ENCODE measurements at regions not wholly inside any gene's neighbourhood (a gene's known extent, or its start where the extent isn't known, plus 50 kb on each side); places are given as distances from the start of the nearest gene placed in this dataset.

GRCh38 chr12:131348646-131349045 lies 362.2 kb upstream of the SFSWAP start:
- H3K79me2 ChIP-seq (ENCODE audit: insufficient read depth, low read length) = no peaks in the 10 kb centered on the region
- no peaks in the 10 kb centered on the region for H3K36me3 ChIP-seq (ENCODE audit: insufficient read depth, low read length)
- no peak for TF ChIP-seq CTCF (IDR thresholded peaks at IDR 0.05; ENCODE audit: extremely low read depth, low read depth, low read length)
- no peaks in the 10 kb centered on the region for H3K9me3 ChIP-seq (ENCODE audit: low read depth, low read length)
- no peak overlapping the region for H3K4me2 ChIP-seq (ENCODE audit: insufficient read depth, low read length)
- H2AFZ ChIP-seq (ENCODE audit: low read length) = no peak overlapping the region
- H3K27ac ChIP-seq (ENCODE audit: low read depth, low read length) = no peak overlapping the region
- H4K20me1 ChIP-seq (ENCODE audit: insufficient read depth, low read length) = no peaks in the 10 kb centered on the region
- H3K4me3 ChIP-seq (ENCODE audit: insufficient read depth, low read length) = no peak overlapping the region
- no peak for DNase-seq (ENCODE audit: insufficient read length, low spot score, missing footprints)
- no peaks in the 10 kb centered on the region for H3K27me3 ChIP-seq (ENCODE audit: insufficient read depth, low read length)
- no peaks in the 10 kb centered on the region for H3K4me1 ChIP-seq (ENCODE audit: insufficient read depth, low read length)

GRCh38 chr12:131349397-131350127 lies 361.3 kb upstream of the SFSWAP start:
- no peak overlapping the region for H2AFZ ChIP-seq (ENCODE audit: low read length)
- no peak overlapping the region for H3K4me2 ChIP-seq (ENCODE audit: insufficient read depth, low read length)
- H3K4me1 ChIP-seq (ENCODE audit: insufficient read depth, low read length) = no peaks in the 10 kb centered on the region
- no peaks in the 10 kb centered on the region for H3K79me2 ChIP-seq (ENCODE audit: insufficient read depth, low read length)
- DNase-seq (ENCODE audit: insufficient read length, low spot score, missing footprints) = no peak
- H3K27ac ChIP-seq (ENCODE audit: low read depth, low read length) = no peak overlapping the region
- no peaks in the 10 kb centered on the region for H3K36me3 ChIP-seq (ENCODE audit: insufficient read depth, low read length)
- H4K20me1 ChIP-seq (ENCODE audit: insufficient read depth, low read length) = no peaks in the 10 kb centered on the region
- no peaks in the 10 kb centered on the region for H3K9me3 ChIP-seq (ENCODE audit: low read depth, low read length)
- H3K27me3 ChIP-seq (ENCODE audit: insufficient read depth, low read length) = no peaks in the 10 kb centered on the region
- TF ChIP-seq CTCF (IDR thresholded peaks at IDR 0.05; ENCODE audit: extremely low read depth, low read depth, low read length) = no peak
- H3K4me3 ChIP-seq (ENCODE audit: insufficient read depth, low read length) = no peak overlapping the region

- H3K36me3 ChIP-seq (ENCODE audit: insufficient read depth, low read length) = no peaks in the 10 kb centered on the region
- H2AFZ ChIP-seq (ENCODE audit: low read length) = no peak overlapping the region
- H3K4me3 ChIP-seq (ENCODE audit: insufficient read depth, low read length) = no peak overlapping the region
- H3K27me3 ChIP-seq (ENCODE audit: insufficient read depth, low read length) = no peaks in the 10 kb centered on the region
- H3K4me2 ChIP-seq (ENCODE audit: insufficient read depth, low read length) = no peak overlapping the region
- H3K9me3 ChIP-seq (ENCODE audit: low read depth, low read length) = no peaks in the 10 kb centered on the region
- no peaks in the 10 kb centered on the region for H3K79me2 ChIP-seq (ENCODE audit: insufficient read depth, low read length)
- TF ChIP-seq CTCF (IDR thresholded peaks at IDR 0.05; ENCODE audit: extremely low read depth, low read depth, low read length) = no peak
- no peak overlapping the region for H3K27ac ChIP-seq (ENCODE audit: low read depth, low read length)
- no peak for DNase-seq (ENCODE audit: insufficient read length, low spot score, missing footprints)
- H3K4me1 ChIP-seq (ENCODE audit: insufficient read depth, low read length) = no peaks in the 10 kb centered on the region
- no peaks in the 10 kb centered on the region for H4K20me1 ChIP-seq (ENCODE audit: insufficient read depth, low read length)
Measured at GRCh38 chr12:131350943-131351318, 360.0 kb upstream of the SFSWAP start.

GRCh38 chr12:131351319-131352028 lies 359.4 kb upstream of the SFSWAP start:
- Histone ChIP-seq H3K4me1 (ENCODE audit: insufficient read depth, low read length) (no peaks in the 10 kb centered on the region), H3K27me3 (ENCODE audit: insufficient read depth, low read length) (no peaks in the 10 kb centered on the region), H2AFZ (ENCODE audit: low read length) (no peak overlapping the region), H3K79me2 (ENCODE audit: insufficient read depth, low read length) (no peaks in the 10 kb centered on the region), H3K4me2 (ENCODE audit: insufficient read depth, low read length) (no peak overlapping the region), H3K4me3 (ENCODE audit: insufficient read depth, low read length) (no peak overlapping the region), H3K9me3 (ENCODE audit: low read depth, low read length) (no peaks in the 10 kb centered on the region), H4K20me1 (ENCODE audit: insufficient read depth, low read length) (no peaks in the 10 kb centered on the region), H3K27ac (ENCODE audit: low read depth, low read length) (no peak overlapping the region), H3K36me3 (ENCODE audit: insufficient read depth, low read length) (no peaks in the 10 kb centered on the region)
- DNase-seq (ENCODE audit: insufficient read length, low spot score, missing footprints) = no peak
- no peak for TF ChIP-seq CTCF (IDR thresholded peaks at IDR 0.05; ENCODE audit: extremely low read depth, low read depth, low read length)

Data from osteoblast (primary cell).